ENCODE measurements at regions not wholly inside any gene's neighbourhood (a gene's known extent, or its start where the extent isn't known, plus 50 kb on each side); places are given as distances from the start of the nearest gene placed in this dataset.

- TF ChIP-seq CTCF (IDR thresholded peaks at IDR 0.05; ENCODE audit: low read length) (no peak), EZH2 (IDR thresholded peaks at IDR 0.05; ENCODE audit: borderline replicate concordance, low read length) (no peak)
- Histone ChIP-seq H3K9ac (ENCODE audit: low read length) (no peak overlapping the region), H3K9me3 (ENCODE audit: low read length) (no peaks in the 10 kb centered on the region), H2AFZ (ENCODE audit: low read length) (no peak overlapping the region), H3K36me3 (ENCODE audit: insufficient read depth, low read length) (no peaks in the 10 kb centered on the region), H3K4me3 (ENCODE audit: low read depth, low read length, poor library complexity, severe bottlenecking) (no peak overlapping the region), H3K27me3 (ENCODE audit: insufficient read depth, low read length) (no peaks in the 10 kb centered on the region), H3F3A (ENCODE audit: insufficient read depth, low read length) (no peaks in the 10 kb centered on the region), H3K4me1 (ENCODE audit: insufficient read depth, low read length, severe bottlenecking) (no peaks in the 10 kb centered on the region), H3K9me2 (ENCODE audit: low read depth, low read length) (no peaks in the 10 kb centered on the region), H4K20me1 (ENCODE audit: insufficient read depth, low read length) (no peaks in the 10 kb centered on the region), H3K4me2 (ENCODE audit: low read length) (no peak overlapping the region), H3K27ac (ENCODE audit: low read depth, low read length, poor library complexity, severe bottlenecking) (no peak overlapping the region), H3K79me2 (ENCODE audit: insufficient read depth, low read length) (no peaks in the 10 kb centered on the region)
Measured at GRCh38 chr7:115271332-115272235, 349.7 kb downstream of the MDFIC start.

GRCh38 chr7:115269486-115269885, 347.6 kb downstream of the MDFIC start:
- no peaks in the 10 kb centered on the region for H3K27me3 ChIP-seq (ENCODE audit: insufficient read depth, low read length)
- TF ChIP-seq CTCF (IDR thresholded peaks at IDR 0.05; ENCODE audit: low read length) = no peak
- TF ChIP-seq EZH2 (IDR thresholded peaks at IDR 0.05; ENCODE audit: borderline replicate concordance, low read length) = no peak
- no peaks in the 10 kb centered on the region for H3K79me2 ChIP-seq (ENCODE audit: insufficient read depth, low read length)
- no peak overlapping the region for H2AFZ ChIP-seq (ENCODE audit: low read length)
- H4K20me1 ChIP-seq (ENCODE audit: insufficient read depth, low read length) = no peaks in the 10 kb centered on the region
- no peaks in the 10 kb centered on the region for H3K36me3 ChIP-seq (ENCODE audit: insufficient read depth, low read length)
- no peak overlapping the region for H3K4me3 ChIP-seq (ENCODE audit: low read depth, low read length, poor library complexity, severe bottlenecking)
- H3K9ac ChIP-seq (ENCODE audit: low read length) = no peak overlapping the region
- no peaks in the 10 kb centered on the region for H3F3A ChIP-seq (ENCODE audit: insufficient read depth, low read length)
- no peaks in the 10 kb centered on the region for H3K4me1 ChIP-seq (ENCODE audit: insufficient read depth, low read length, severe bottlenecking)
- H3K27ac ChIP-seq (ENCODE audit: low read depth, low read length, poor library complexity, severe bottlenecking) = no peak overlapping the region
- H3K4me2 ChIP-seq (ENCODE audit: low read length) = no peak overlapping the region
- H3K9me3 ChIP-seq (ENCODE audit: low read length) = no peaks in the 10 kb centered on the region
- H3K9me2 ChIP-seq (ENCODE audit: low read depth, low read length) = no peaks in the 10 kb centered on the region

DNA sequence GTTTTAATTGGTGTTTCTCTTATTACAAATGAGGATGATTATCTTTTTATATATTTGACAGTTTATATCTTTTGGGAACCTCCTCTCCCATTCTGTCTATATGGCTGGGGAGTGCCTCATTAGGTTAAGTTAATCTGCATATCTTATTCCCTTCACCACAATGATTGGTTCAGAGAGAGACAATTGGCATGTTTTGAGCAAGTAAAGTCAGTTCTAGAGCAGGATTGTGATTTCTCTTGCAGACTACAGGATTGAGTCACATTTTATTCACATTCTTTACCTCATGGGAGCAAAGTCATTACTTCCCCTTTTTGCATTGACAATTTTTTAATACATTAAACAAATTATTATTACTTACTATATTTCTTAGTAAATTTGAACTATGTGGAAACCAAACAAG, 345.6 kb downstream of the MDFIC start:
- Histone ChIP-seq H3K4me1 (ENCODE audit: insufficient read depth, low read length, severe bottlenecking) (no peaks in the 10 kb centered on the region), H3K9ac (ENCODE audit: low read length) (no peak overlapping the region), H3K27ac (ENCODE audit: low read depth, low read length, poor library complexity, severe bottlenecking) (no peak overlapping the region), H3K9me2 (ENCODE audit: low read depth, low read length) (no peaks in the 10 kb centered on the region), H3F3A (ENCODE audit: insufficient read depth, low read length) (no peaks in the 10 kb centered on the region), H3K79me2 (ENCODE audit: insufficient read depth, low read length) (no peaks in the 10 kb centered on the region), H3K9me3 (ENCODE audit: low read length) (no peaks in the 10 kb centered on the region), H3K36me3 (ENCODE audit: insufficient read depth, low read length) (no peaks in the 10 kb centered on the region), H3K27me3 (ENCODE audit: insufficient read depth, low read length) (no peaks in the 10 kb centered on the region), H4K20me1 (ENCODE audit: insufficient read depth, low read length) (no peaks in the 10 kb centered on the region), H2AFZ (ENCODE audit: low read length) (no peak overlapping the region), H3K4me3 (ENCODE audit: low read depth, low read length, poor library complexity, severe bottlenecking) (no peak overlapping the region), H3K4me2 (ENCODE audit: low read length) (no peak overlapping the region)
- TF ChIP-seq EZH2 (IDR thresholded peaks at IDR 0.05; ENCODE audit: borderline replicate concordance, low read length) (no peak), CTCF (IDR thresholded peaks at IDR 0.05; ENCODE audit: low read length) (no peak)

Measured in OCI-LY1 (cell line).